Left ventricle myocardium inferior (tissue), 1 donor: ENCODE measurements at regions not wholly inside any gene's neighbourhood (a gene's known extent, or its start where the extent isn't known, plus 50 kb on each side); places are given as distances from the start of the nearest gene placed in this dataset.

Source experiments
- DNase-seq: peaks from one replicate; pipeline ENCODE4 v3.0.0-alpha.2; 2020
- H3K27ac ChIP-seq: fragments of 200-600 bp; replicated peaks from 2 replicates; pipeline ENCODE4 v1.8.0; 2021
- H3K27me3 ChIP-seq: fragments of 200-600 bp; 2 replicates; pipeline ENCODE4 v1.8.0; 2021; ENCODE audit warnings: low read depth
- H3K36me3 ChIP-seq: fragments of 200-600 bp; 2 replicates; pipeline ENCODE4 v1.8.0; 2021
- H3K4me1 ChIP-seq: fragments of 200-600 bp; 2 replicates; pipeline ENCODE4 v1.8.0; 2021
- H3K4me3 ChIP-seq: fragments of 200-600 bp; 2 replicates; pipeline ENCODE4 v1.8.0; 2021; ENCODE audit warnings: mild to moderate bottlenecking, moderate library complexity
- H3K9me3 ChIP-seq: fragments of 200-600 bp; replicated peaks from 2 replicates; pipeline ENCODE4 v1.8.0; 2021
- CTCF ChIP-seq: fragments of 200-600 bp; IDR thresholded peaks from 2 replicates; pipeline ENCODE4 v1.8.0; 2021; ENCODE audit warnings: antibody characterized with exemption, mild to moderate bottlenecking, borderline replicate concordance
- intact Hi-C: fragments of 100-400 bp; cut with micrococcal nuclease; formaldehyde crosslinking; loops from one replicate; pipeline ENCODE4 v1.11.0; 2022
- donor health status: DM: no; HTN: yes; CAD: no; lungs with severe emphysema.

GRCh38 chr5:86862093-86862492, 244.4 kb downstream of the COX7C start:
- DNase-seq: no peak
- intact Hi-C loops: no loop called here
- no peak overlapping the region for H3K27ac ChIP-seq
- TF ChIP-seq CTCF: no peak
- no peak overlapping the region for H3K4me3 ChIP-seq
- no peaks in the 10 kb centered on the region for H3K4me1 ChIP-seq
- no peaks in the 10 kb centered on the region for H3K9me3 ChIP-seq
- H3K27me3 ChIP-seq: no peaks in the 10 kb centered on the region
- no peaks in the 10 kb centered on the region for H3K36me3 ChIP-seq

GRCh38 chr5:86864051-86864450, 246.3 kb downstream of the COX7C start:
- H3K4me1 ChIP-seq: no peaks in the 10 kb centered on the region
- intact Hi-C loops: no loop called here

GRCh38 chr5:86865256-86865785, 247.6 kb downstream of the COX7C start:
- Histone ChIP-seq H3K9me3 (no peaks in the 10 kb centered on the region), H3K4me1 (no peaks in the 10 kb centered on the region), H3K4me3 (no peak overlapping the region), H3K36me3 (no peaks in the 10 kb centered on the region), H3K27ac (no peak overlapping the region), H3K27me3 (peaks cover 4% of the 10 kb centered on the region)
- TF ChIP-seq CTCF: no peak
- DNase-seq: no peak
- intact Hi-C loops: no loop called here

More at GRCh38 chr5:86864051-86864450, 246.3 kb downstream of the COX7C start:
- no peak for DNase-seq
- Histone ChIP-seq H3K36me3 (no peaks in the 10 kb centered on the region), H3K27me3 (no peaks in the 10 kb centered on the region), H3K27ac (no peak overlapping the region), H3K4me3 (no peak overlapping the region), H3K9me3 (no peaks in the 10 kb centered on the region)
- no peak for TF ChIP-seq CTCF

GRCh38 chr5:86866036-86866435, 248.3 kb downstream of the COX7C start:
- intact Hi-C loops: no loop called here
- DNase-seq: no peak
- H3K27me3 ChIP-seq: peaks cover 4% of the 10 kb centered on the region

GRCh38 chr5:86869268-86869667, 251.5 kb downstream of the COX7C start:
- Histone ChIP-seq H3K27me3 (peaks cover 4% of the 10 kb centered on the region), H3K27ac (no peak overlapping the region), H3K9me3 (no peaks in the 10 kb centered on the region), H3K4me3 (no peak overlapping the region), H3K4me1 (no peaks in the 10 kb centered on the region), H3K36me3 (no peaks in the 10 kb centered on the region)
- DNase-seq: no peak
- no peak for TF ChIP-seq CTCF
- intact Hi-C loops: no loop called here

More at GRCh38 chr5:86866036-86866435, 248.3 kb downstream of the COX7C start:
- no peaks in the 10 kb centered on the region for H3K36me3 ChIP-seq
- H3K27ac ChIP-seq: no peak overlapping the region
- TF ChIP-seq CTCF: no peak
- H3K4me1 ChIP-seq: no peaks in the 10 kb centered on the region
- no peaks in the 10 kb centered on the region for H3K9me3 ChIP-seq
- H3K4me3 ChIP-seq: no peak overlapping the region
